ENCODE measurements at regions not wholly inside any gene's neighbourhood (a gene's known extent, or its start where the extent isn't known, plus 50 kb on each side); places are given as distances from the start of the nearest gene placed in this dataset.

GRCh38 chr9:88734527-88734926 is 199.5 kb downstream of the NXNL2 start:
- DNase-seq (ENCODE audit: low spot score) = no peak

GRCh38 chr9:88736136-88736637 is 201.2 kb downstream of the NXNL2 start:
- no peak for DNase-seq (ENCODE audit: low spot score)

- no peak for DNase-seq (ENCODE audit: low spot score)
Measured at GRCh38 chr9:88737031-88737430, 202.1 kb downstream of the NXNL2 start.

GRCh38 chr9:88737876-88738275 is 202.9 kb downstream of the NXNL2 start:
- no peak for DNase-seq (ENCODE audit: low spot score)

- DNase-seq (ENCODE audit: low spot score) = no peak
Measured at GRCh38 chr9:88738709-88739108, 203.7 kb downstream of the NXNL2 start.

GRCh38 chr9:88739373-88739772 is 204.4 kb downstream of the NXNL2 start:
- DNase-seq (ENCODE audit: low spot score) = no peak

GRCh38 chr9:88740844-88741243 is 205.9 kb downstream of the NXNL2 start:
- no peak for DNase-seq (ENCODE audit: low spot score)

GRCh38 chr9:88741335-88741734 is 206.4 kb downstream of the NXNL2 start:
- DNase-seq (ENCODE audit: low spot score) = peak; percentile 7

- no peak for DNase-seq (ENCODE audit: low spot score)
Measured at GRCh38 chr9:88742483-88742882, 207.5 kb downstream of the NXNL2 start.

GRCh38 chr9:88742905-88743304 is 207.9 kb downstream of the NXNL2 start:
- no peak for DNase-seq (ENCODE audit: low spot score)

GRCh38 chr9:88745276-88746001 is 210.5 kb downstream of the NXNL2 start:
- DNase-seq (ENCODE audit: low spot score) = no peak

GRCh38 chr9:88746029-88746742 is 211.2 kb downstream of the NXNL2 start:
- DNase-seq (ENCODE audit: low spot score) = no peak

- DNase-seq (ENCODE audit: low spot score) = no peak
Measured at GRCh38 chr9:88746743-88747398, 211.9 kb downstream of the NXNL2 start.

GRCh38 chr9:88747768-88748167 is 212.8 kb downstream of the NXNL2 start:
- peak; percentile 14 for DNase-seq (ENCODE audit: low spot score)

- DNase-seq (ENCODE audit: low spot score) = no peak
Measured at GRCh38 chr9:88748566-88749261, 213.7 kb downstream of the NXNL2 start.

GRCh38 chr9:88749420-88749819 is 214.4 kb downstream of the NXNL2 start:
- DNase-seq (ENCODE audit: low spot score) = no peak

GRCh38 chr9:88750832-88751360 is 215.9 kb downstream of the NXNL2 start:
- no peak for DNase-seq (ENCODE audit: low spot score)

GRCh38 chr9:88751781-88752180 is 216.8 kb downstream of the NXNL2 start:
- DNase-seq (ENCODE audit: low spot score) = no peak

- no peak for DNase-seq (ENCODE audit: low spot score)
Measured at GRCh38 chr9:88753691-88754367, 218.9 kb downstream of the NXNL2 start.

GRCh38 chr9:88754452-88754851 is 219.5 kb downstream of the NXNL2 start:
- no peak for DNase-seq (ENCODE audit: low spot score)

GRCh38 chr9:88754886-88755285 is 219.9 kb downstream of the NXNL2 start:
- no peak for DNase-seq (ENCODE audit: low spot score)

All from hematopoietic multipotent progenitor cell treated with erythropoietin and hydrocortisone succinate and interleukin-3 and kit ligand, for 15 days (in vitro differentiated cells).